Adrenal gland (tissue), 5 donors: ENCODE measurements at regions not wholly inside any gene's neighbourhood (a gene's known extent, or its start where the extent isn't known, plus 50 kb on each side); places are given as distances from the start of the nearest gene placed in this dataset.

Experiments used
- POLR2A ChIP-seq, 2 donors: fragments of 450-650 bp; IDR thresholded peaks; one replicate each; pipeline ENCODE4 v1.6.1; 2017; ENCODE audit warnings: antibody characterized with exemption in 2 of 2, mild to moderate bottlenecking in 2 of 2, moderate library complexity in 1 of 2
- TF ChIP-seq, protein P1 (sequence below), 6 experiments: fragments of 450-650 bp in 4 of 6; fragments of 200-600 bp in 2 of 6; sonication (generic) in 1 of 6; IDR thresholded peaks; 1 replicate in 5 of 6; 2 replicates in 1 of 6; pipeline versions ENCODE4 v1.5.1 to v1.8.0; 2016 to 2021; ENCODE audit warnings: antibody characterized with exemption in 6 of 6, mild to moderate bottlenecking in 2 of 6, moderate library complexity in 1 of 6
- donor health status: DM: no; HTN: no; CAD: no.

DNA sequence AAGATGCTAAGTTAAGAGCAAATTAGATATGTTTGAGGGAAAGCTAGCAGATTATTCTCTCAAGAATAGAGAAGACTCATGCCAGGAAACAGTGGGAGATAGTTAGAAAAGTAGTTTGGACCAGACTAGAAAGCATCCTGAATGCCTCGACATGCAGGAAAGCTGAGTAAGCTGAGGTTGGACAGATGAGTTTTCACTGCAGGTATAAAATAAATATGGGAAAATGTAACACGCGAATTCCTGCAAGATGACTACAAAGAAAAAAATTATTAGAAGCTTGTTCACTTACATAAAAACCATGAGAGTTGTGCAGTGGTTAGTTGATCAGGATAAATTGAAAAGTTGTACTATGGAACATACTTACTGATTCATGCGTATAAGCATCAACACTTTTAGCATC is 484.2 kb upstream of the MANEA start:
- TF ChIP-seq, protein P1, sequence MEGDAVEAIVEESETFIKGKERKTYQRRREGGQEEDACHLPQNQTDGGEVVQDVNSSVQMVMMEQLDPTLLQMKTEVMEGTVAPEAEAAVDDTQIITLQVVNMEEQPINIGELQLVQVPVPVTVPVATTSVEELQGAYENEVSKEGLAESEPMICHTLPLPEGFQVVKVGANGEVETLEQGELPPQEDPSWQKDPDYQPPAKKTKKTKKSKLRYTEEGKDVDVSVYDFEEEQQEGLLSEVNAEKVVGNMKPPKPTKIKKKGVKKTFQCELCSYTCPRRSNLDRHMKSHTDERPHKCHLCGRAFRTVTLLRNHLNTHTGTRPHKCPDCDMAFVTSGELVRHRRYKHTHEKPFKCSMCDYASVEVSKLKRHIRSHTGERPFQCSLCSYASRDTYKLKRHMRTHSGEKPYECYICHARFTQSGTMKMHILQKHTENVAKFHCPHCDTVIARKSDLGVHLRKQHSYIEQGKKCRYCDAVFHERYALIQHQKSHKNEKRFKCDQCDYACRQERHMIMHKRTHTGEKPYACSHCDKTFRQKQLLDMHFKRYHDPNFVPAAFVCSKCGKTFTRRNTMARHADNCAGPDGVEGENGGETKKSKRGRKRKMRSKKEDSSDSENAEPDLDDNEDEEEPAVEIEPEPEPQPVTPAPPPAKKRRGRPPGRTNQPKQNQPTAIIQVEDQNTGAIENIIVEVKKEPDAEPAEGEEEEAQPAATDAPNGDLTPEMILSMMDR (IDR thresholded peaks at IDR 0.05): no peak
- TF ChIP-seq POLR2A (IDR thresholded peaks at IDR 0.05): no peak
